ENCODE measurements at regions not wholly inside any gene's neighbourhood (a gene's known extent, or its start where the extent isn't known, plus 50 kb on each side); places are given as distances from the start of the nearest gene placed in this dataset.

- TF ChIP-seq, protein P1, sequence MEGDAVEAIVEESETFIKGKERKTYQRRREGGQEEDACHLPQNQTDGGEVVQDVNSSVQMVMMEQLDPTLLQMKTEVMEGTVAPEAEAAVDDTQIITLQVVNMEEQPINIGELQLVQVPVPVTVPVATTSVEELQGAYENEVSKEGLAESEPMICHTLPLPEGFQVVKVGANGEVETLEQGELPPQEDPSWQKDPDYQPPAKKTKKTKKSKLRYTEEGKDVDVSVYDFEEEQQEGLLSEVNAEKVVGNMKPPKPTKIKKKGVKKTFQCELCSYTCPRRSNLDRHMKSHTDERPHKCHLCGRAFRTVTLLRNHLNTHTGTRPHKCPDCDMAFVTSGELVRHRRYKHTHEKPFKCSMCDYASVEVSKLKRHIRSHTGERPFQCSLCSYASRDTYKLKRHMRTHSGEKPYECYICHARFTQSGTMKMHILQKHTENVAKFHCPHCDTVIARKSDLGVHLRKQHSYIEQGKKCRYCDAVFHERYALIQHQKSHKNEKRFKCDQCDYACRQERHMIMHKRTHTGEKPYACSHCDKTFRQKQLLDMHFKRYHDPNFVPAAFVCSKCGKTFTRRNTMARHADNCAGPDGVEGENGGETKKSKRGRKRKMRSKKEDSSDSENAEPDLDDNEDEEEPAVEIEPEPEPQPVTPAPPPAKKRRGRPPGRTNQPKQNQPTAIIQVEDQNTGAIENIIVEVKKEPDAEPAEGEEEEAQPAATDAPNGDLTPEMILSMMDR (IDR thresholded peaks at IDR 0.05), result no peak
Measured at GRCh38 chr3:147832611-147833010, 423.4 kb downstream of the ZIC1 start.

- TF ChIP-seq, protein P1 (IDR thresholded peaks at IDR 0.05), result no peak
Measured at GRCh38 chr3:147836330-147836729, 427.2 kb downstream of the ZIC1 start.

- TF ChIP-seq, protein P1 (IDR thresholded peaks at IDR 0.05), result no peak
Measured at GRCh38 chr3:147838652-147839051, 429.5 kb downstream of the ZIC1 start.

DNA sequence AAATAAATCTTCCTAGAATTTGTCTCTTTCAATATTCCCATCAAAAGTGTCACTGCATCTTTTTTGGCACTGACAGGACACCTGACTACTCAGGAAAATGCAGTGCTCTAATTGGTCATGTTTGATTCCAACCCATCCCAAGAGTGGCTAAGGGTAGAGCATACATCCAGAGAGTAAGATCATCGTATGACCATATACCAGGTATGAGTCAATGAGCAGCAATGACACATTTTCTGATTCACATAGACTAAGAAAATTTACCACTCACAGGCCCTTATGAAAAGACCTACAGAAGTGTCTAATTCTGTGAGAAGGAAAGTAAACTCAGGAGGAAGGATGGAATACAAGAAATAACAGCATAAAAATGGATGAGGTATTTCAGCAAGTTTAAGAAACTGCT is 434.2 kb downstream of the ZIC1 start:
- TF ChIP-seq, protein P1 (IDR thresholded peaks at IDR 0.05), result no peak

DNA sequence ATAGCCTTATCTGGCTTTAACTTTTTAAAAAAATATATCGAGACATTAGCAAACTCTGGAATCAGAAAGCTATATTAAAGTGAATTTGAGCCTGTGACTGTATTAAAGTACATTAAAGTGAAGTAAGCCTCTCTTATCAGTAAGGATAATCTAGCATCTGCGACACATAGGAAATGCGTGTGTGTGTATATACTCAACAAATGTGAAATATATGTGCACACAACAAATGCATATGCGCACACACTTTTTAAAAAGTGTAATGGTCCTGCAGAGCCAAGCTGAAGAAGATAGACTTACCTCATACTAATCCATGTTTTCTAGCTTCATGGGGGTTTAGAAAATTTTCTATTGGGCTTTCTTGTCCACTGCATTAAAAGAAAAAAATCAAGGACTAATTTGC is 437.1 kb downstream of the ZIC1 start:
- TF ChIP-seq, protein P1 (IDR thresholded peaks at IDR 0.05), result no peak

GRCh38 chr3:147846854-147847478 is 437.8 kb downstream of the ZIC1 start:
- TF ChIP-seq, protein P1 (IDR thresholded peaks at IDR 0.05), result no peak

DNA sequence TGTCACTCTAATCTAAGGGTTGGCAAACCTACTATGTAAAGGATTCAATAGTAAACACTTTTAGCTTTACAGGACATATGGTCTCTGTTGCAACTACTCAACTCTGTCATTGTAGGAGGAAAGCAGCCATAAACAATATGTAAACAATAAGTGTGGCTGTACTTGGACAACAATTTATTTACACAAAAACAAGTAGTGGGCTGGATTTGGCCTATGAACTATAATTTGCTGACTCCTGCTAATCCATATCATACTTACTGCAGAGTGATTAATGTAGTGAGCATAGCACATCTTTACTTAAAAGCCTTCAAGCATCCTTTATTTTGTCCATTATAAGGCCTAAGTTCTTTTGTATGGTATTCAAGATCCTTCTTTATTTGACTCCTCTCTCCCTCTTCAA is 441.9 kb downstream of the ZIC1 start:
- TF ChIP-seq, protein P1 (IDR thresholded peaks at IDR 0.05), result no peak

GRCh38 chr3:147854542-147854941 is 445.4 kb downstream of the ZIC1 start:
- TF ChIP-seq, protein P1 (IDR thresholded peaks at IDR 0.05), result no peak
